Hematopoietic multipotent progenitor cell (in vitro differentiated cells): ENCODE measurements at regions not wholly inside any gene's neighbourhood (a gene's known extent, or its start where the extent isn't known, plus 50 kb on each side); places are given as distances from the start of the nearest gene placed in this dataset. TPM values are rescaled to one million over a fixed set of nuclear protein-coding genes. Genes with fewer than 3 reads are reported as not detected.

Experiments used
- DNase-seq, 3 donors: peaks; one replicate each; pipeline ENCODE4 v3.0.0-alpha.2; 2011 to 2015; ENCODE audit warnings: low read depth in 2 of 3, low spot score in 2 of 3
- small RNA-seq: library from RNA; depleted of rRNA; stranded (forward); fragments of <200 nt; gene quantifications from one replicate; pipeline ENCODE3, GENCODE V24; 2012

GRCh38 chr11:115580927-115581680 is 76.9 kb upstream of the CADM1 start:
- DNase-seq: no peak

DNA sequence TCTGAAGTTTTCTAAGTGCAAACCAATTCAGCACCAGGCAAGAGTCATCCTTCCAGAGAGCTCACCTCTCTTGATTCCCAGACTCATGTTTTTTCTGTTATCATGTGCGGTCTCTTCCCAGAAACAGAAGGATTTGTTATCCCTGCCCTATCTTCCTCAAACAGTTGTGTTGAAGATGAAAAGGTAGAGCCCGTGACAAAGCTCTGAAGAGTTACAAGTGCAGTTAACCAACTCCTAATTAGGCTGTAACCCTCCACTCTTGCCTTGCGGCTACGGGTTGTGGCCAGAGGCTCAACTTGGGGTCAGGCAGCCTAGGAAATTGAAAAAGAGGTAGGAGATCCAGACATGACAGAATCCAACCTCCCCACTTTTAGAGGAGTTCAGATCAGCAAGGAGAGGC is 76.2 kb upstream of the CADM1 start:
- DNase-seq: no peak

DNA sequence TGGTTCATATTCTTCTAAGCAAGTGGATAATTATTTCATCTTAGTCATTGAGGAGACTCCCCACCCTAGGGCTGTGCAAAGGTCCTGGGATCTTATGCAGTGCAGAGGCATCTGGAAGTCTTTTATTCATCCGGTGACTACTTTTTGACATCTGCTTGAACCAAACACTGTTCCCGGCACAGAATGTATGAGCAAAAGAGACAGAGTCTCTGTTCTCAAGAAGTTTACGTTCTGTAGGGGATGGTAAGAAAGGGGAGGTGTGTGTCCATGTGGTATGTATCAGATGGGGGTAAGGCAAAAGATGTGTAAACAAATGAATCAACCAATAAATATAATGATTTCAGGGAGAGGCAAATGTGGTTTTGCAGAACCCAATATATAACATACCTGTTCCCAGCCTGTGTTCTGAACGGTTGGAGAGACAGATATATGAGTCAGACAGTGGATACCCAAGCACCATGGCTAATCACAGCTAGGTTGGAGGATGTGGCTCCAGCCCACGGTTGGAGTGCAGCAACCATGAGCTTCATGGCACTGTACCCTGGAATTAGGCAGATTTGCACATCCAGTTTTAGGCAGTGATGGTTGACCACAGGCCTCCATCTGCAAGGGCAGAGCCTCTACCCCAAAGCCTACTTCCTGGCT is 75.1 kb upstream of the CADM1 start:
- no peak for DNase-seq

- DNase-seq: no peak
Observed at GRCh38 chr11:115578275-115578674, 74.1 kb upstream of the CADM1 start.

- DNase-seq: no peak
Observed at GRCh38 chr11:115577701-115578100, 73.5 kb upstream of the CADM1 start.

DNA sequence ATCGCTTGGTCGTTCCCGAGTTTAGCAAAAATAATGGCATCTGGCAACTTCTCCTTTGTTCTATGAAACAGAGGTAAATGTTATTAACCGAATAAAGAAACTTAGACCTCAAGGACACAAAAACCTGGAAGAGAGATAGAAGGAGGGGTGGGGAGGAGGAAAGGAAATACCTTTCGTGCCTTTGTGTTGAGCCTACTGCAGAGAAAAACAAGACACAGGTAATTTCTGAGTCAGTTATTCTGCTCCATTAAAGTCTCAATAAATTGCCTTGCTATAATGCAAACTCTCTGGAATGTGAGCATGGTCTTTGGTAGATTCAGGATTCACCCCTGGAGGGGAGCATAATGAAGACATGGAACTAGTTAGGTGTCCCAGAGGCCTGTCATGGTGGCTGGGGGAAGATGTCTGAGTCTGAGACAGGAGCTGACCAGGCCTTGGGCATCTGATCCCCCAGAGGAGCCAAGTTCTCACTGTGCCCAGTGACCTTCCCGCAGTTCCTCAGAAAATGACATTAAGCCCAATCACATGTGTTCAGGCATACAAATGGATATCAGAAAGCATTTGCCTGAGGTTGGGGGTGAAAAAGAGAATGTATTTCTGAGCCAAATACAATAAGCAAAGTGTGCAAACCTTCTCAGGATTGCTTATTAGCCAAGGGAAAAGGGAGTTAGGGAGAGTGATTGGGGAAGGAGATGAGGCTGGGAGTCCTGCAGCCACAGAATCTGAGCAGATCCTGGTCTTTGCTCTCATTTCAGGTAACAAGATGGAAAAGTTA is 72.6 kb upstream of the CADM1 start:
- no peak for DNase-seq

- DNase-seq: no peak
Observed at GRCh38 chr11:115572551-115572950, 68.3 kb upstream of the CADM1 start.

DNA sequence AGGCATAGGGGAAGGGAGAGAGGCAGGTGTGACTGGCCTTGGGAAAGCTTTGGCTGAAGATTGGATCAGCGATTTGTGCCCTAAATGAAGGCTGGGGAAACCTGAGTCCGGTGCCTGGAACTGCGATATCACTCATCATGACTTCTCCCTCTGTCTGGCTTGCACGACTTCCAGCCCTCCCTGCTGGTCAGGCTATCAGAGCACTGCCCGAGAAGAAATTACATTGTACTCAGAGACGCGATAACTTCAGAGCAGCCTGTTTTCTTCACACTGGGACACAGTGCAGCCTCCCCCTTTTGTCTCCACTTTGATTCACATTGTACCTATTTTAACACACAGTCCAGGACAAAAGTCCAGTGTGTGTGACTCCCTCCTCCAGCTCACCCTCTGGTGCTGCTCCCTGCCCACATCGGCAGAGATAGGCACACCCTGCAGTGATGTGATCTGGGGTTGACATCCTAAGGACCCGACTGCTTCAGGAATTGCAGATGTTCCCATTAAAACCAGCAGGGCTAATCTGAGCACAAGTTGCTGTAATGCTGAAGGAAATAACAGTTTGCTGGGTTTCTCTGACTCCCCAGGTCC is 62.1 kb upstream of the CADM1 start:
- DNase-seq: no peak

GRCh38 chr11:115564851-115565250 is 60.6 kb upstream of the CADM1 start:
- no peak for DNase-seq

DNA sequence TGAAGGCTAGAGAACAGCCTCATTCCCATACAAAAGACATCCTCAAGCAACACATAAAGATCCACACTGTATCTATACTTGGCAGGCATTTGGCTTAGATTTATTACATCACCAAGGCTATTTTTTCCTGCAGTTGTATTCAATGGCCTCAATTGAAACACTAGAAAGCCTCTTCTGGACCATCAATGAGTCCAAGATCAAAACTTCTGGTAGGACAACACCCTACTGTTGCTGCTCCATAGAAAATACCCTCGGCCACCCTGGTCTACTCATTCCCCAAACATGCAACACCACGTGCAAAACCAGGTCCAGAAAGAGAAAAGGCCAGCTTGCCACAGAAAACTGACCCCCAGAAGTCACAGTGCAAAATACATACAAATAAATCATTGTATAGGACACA is 56.9 kb upstream of the CADM1 start:
- no peak for DNase-seq

DNA sequence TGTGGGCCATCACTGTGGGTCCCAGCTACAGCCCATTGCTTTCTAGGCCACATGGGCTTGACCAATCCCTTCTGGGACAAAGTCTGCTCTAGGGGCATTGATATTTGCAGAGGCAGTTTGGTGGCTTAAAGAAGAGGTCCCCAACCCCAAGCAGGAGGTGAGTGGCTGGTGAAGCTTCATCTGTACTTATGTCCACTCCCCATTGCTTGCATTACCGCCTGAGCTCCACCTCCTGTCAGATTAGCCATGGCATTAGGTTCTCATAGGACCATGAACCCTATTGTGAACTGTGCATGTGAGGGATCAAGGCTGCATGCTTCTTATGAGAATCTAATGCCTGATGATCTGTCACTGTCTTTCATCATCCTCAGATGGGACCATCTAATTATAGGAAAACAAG is 54.4 kb upstream of the CADM1 start:
- DNase-seq: no peak

DNA sequence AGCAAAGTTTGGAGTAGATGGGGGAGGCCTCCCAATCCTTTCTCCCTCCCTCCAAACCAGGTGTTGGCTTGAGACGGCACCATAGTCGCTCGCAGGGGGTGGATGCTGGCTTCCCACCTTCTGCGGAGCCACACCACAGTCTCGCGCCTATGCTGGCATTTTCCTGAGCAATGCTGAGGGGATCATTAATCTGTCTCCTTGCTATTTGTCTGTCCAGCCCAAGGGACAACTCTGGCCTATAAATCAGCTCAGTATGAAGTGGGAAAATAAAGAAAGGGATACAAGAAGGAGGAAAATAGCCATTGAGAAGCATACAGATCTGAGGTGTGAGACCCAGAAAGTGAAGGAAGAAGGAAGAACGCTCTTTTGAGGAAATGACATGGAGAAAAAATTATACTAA is 53.5 kb upstream of the CADM1 start:
- no peak for DNase-seq

GRCh38 chr11:115556984-115557383 is 52.8 kb upstream of the CADM1 start:
- DNase-seq: no peak

DNA sequence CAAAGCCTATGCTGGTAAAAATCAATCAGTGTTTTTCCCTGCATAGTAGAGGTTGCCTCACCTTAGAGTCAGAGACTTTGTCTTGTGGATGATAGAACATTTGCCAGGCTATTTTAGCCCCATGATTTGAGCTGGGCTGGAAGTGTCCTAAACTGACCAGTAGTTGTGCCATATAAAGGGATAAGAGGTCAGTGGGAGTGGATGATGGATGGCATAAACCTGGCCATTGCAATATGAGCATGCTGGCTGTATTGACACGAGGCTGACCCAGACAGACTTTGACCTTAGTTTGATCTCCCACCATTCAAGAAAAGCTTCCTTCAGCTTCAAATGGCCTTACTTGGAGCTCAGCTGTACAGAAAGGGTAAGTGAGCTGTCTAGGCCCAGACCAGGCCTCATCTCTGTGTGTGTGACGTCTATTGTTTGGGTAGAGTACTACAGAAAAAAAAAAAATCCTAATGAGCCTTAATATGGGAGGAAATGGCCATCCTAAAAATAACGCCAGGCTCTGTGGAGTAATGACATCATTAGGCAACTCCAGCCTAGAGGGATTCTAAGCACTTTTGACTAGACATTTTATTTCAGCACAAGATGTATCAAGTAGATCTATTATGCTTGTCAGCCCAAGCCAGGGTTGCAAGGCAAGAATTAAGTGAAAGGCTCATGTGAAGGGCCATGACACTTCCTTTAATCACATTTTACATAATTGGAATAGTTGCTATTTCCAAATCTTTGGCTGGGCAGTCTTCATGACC is 51.3 kb upstream of the CADM1 start:
- no peak for DNase-seq

Small RNAs in the stretch of these regions (small RNA-seq; reads per million reads assigned to genes)
- not detected for gene AP000770.2
- gene RF01210: not detected
- not detected for gene RPL12P46
